Pancreas (tissue), 10 donors: ENCODE measurements at regions not wholly inside any gene's neighbourhood (a gene's known extent, or its start where the extent isn't known, plus 50 kb on each side); places are given as distances from the start of the nearest gene placed in this dataset.

Source experiments
- ATAC-seq, 4 donors: fragments of 200-7000 bp; cut with Tn5 transposase; one replicate each; pipeline versions ENCODE4 v1.8.0 to v1.9.1; 2020; ENCODE audit warnings: mild to moderate bottlenecking in 4 of 4, moderate library complexity in 4 of 4
- DNase-seq, 6 donors: peaks; one replicate each; pipeline ENCODE4 v3.0.0-alpha.2; 2020
- FAIRE-seq: peaks from 2 replicates; lab custom pipeline; 2012; peaks lifted over from hg19 to GRCh38; lab: Jason Lieb, UNC
- H3K27ac ChIP-seq, 4 donors: fragments of 200-600 bp; sonication (generic); 1 replicate in 3 of 4; 2 replicates in 1 of 4; pipeline versions ENCODE4 v1.5.0 to v1.8.0; 2020
- H3K27me3 ChIP-seq, 4 donors: fragments of 200-600 bp; one replicate each; pipeline ENCODE4 v1.8.0; 2021
- H3K36me3 ChIP-seq, 3 donors: fragments of 200-600 bp; sonication (generic) in 1 of 3; one replicate each; pipeline versions ENCODE4 v1.5.0 to v1.8.0; 2020 to 2021
- H3K4me1 ChIP-seq, 3 donors: fragments of 200-600 bp; one replicate each; pipeline ENCODE4 v1.8.0; 2021
- H3K4me3 ChIP-seq, 4 donors: fragments of 200-600 bp; sonication (generic) in 2 of 4; one replicate each; pipeline versions ENCODE4 v1.5.0 to v1.8.0; 2020 to 2021
- H3K9me3 ChIP-seq, 4 donors: fragments of 200-600 bp; one replicate each; pipeline ENCODE4 v1.8.0; 2021
- CTCF ChIP-seq, 4 donors: fragments of 200-600 bp; sonication (generic) in 3 of 4; IDR thresholded peaks; one replicate each; pipeline versions ENCODE4 v1.5.0 to v1.8.0; 2021; ENCODE audit warnings: antibody characterized with exemption in 4 of 4
- WGBS, 2 donors: extraction: QIAGEN DNeasy Blood & Tissue Kit; methylation state at CpG; one replicate each; pipeline ENCODE4 v1.1.7; 2013; 5-methylcytosine and 5-hydroxymethylcytosine counted together
- intact Hi-C, 3 donors: fragments of 100-400 bp; cut with DNase I; formaldehyde crosslinking; loops; one replicate each; pipeline versions ENCODE4 v1.11.1 to v1.14.2; 2022
- donor health status: healthy with polysubstance abuse.
- donor health status: DM: no; HTN: no; CAD: no; lungs with moderate emphysema.
- donor health status: DM: no; HTN: no; CAD: no.
- donor health status: control.
- donor health status: control.
- donor health status: Bipolar disorder and iron deficiency.
- donor health status: DM: yes; HTN: yes; CAD: no.
- donor health status: DM: no; HTN: no; CAD: no.
- donor health status: DM: no; HTN: no; CAD: no.
- donor health status: DM: yes; HTN: yes; CAD: no.

GRCh38 chr9:91047993-91048607 lies 246.5 kb downstream of the SYK start:
- no peak for TF ChIP-seq CTCF (IDR thresholded peaks at IDR 0.05)
- no peak overlapping the region for H3K4me3 ChIP-seq
- H3K4me1 ChIP-seq: no peaks in the 10 kb centered on the region
- H3K27me3 ChIP-seq: no peaks in the 10 kb centered on the region
- 77 to 86% methylated on average over 9 of the region's 9 CpGs for WGBS, 2 donors
- H3K9me3 ChIP-seq: no peaks in the 10 kb centered on the region
- ATAC-seq (no peak), FAIRE-seq (no peak), DNase-seq (no peak)
- no peaks in the 10 kb centered on the region for H3K36me3 ChIP-seq
- no peak overlapping the region for H3K27ac ChIP-seq
- intact Hi-C loops: no loop called here

GRCh38 chr9:91048749-91049148 lies 247.1 kb downstream of the SYK start:
- H3K4me3 ChIP-seq: no peak overlapping the region
- H3K9me3 ChIP-seq: no peaks in the 10 kb centered on the region
- H3K36me3 ChIP-seq: no peaks in the 10 kb centered on the region
- no peaks in the 10 kb centered on the region for H3K4me1 ChIP-seq
- H3K27me3 ChIP-seq: no peaks in the 10 kb centered on the region
- TF ChIP-seq CTCF (IDR thresholded peaks at IDR 0.05): no peak
- WGBS, 2 donors: 25 to 36% methylated on average over 2 of the region's 2 CpGs
- H3K27ac ChIP-seq: no peak overlapping the region
- ATAC-seq (no peak), DNase-seq (no peak), FAIRE-seq (no peak)
- intact Hi-C loops: no loop called here

GRCh38 chr9:91053824-91054223 lies 252.2 kb downstream of the SYK start:
- DNase-seq (no peak), ATAC-seq (no peak), FAIRE-seq (no peak)
- Histone ChIP-seq H3K27ac (no peak overlapping the region), H3K4me3 (no peak overlapping the region), H3K36me3 (no peaks in the 10 kb centered on the region), H3K27me3 (no peaks in the 10 kb centered on the region), H3K9me3 (no peaks in the 10 kb centered on the region), H3K4me1 (no peaks in the 10 kb centered on the region)
- no peak for TF ChIP-seq CTCF (IDR thresholded peaks at IDR 0.05)
- intact Hi-C loops: no loop called here
- WGBS, 2 donors: 93 to 95% methylated on average over 2 of the region's 2 CpGs

GRCh38 chr9:91055845-91056244 lies 254.2 kb downstream of the SYK start:
- intact Hi-C loops: no loop called here
- Histone ChIP-seq H3K36me3 (no peaks in the 10 kb centered on the region), H3K4me3 (no peak overlapping the region), H3K4me1 (peaks cover 0 to 11% (median 0%) of the 10 kb centered on the region in 3 donors), H3K9me3 (no peaks in the 10 kb centered on the region), H3K27ac (no peak overlapping the region), H3K27me3 (no peaks in the 10 kb centered on the region)
- ATAC-seq (no peak), DNase-seq (no peak), FAIRE-seq (no peak)
- WGBS, 2 donors: 54 to 62% methylated on average over 3 of the region's 3 CpGs
- no peak for TF ChIP-seq CTCF (IDR thresholded peaks at IDR 0.05)

- Histone ChIP-seq H3K27ac (no peak overlapping the region), H3K4me3 (no peak overlapping the region), H3K27me3 (no peaks in the 10 kb centered on the region), H3K9me3 (no peaks in the 10 kb centered on the region), H3K36me3 (no peaks in the 10 kb centered on the region), H3K4me1 (peaks cover 0 to 16% (median 0%) of the 10 kb centered on the region in 3 donors)
- DNase-seq (no peak), ATAC-seq (no peak), FAIRE-seq (no peak)
- no peak for TF ChIP-seq CTCF (IDR thresholded peaks at IDR 0.05)
- WGBS, 2 donors: 75 to 79% methylated on average over 4 of the region's 4 CpGs
- intact Hi-C loops: no loop called here
Measured at GRCh38 chr9:91056486-91056885, 254.9 kb downstream of the SYK start.
